ENCODE measurements at regions not wholly inside any gene's neighbourhood (a gene's known extent, or its start where the extent isn't known, plus 50 kb on each side); places are given as distances from the start of the nearest gene placed in this dataset.
"Not testable (repeated sequence)": the region's sequence is repeated elsewhere in the genome, so short reads cannot be mapped to it uniquely, and the experiment has no call there.

DNA sequence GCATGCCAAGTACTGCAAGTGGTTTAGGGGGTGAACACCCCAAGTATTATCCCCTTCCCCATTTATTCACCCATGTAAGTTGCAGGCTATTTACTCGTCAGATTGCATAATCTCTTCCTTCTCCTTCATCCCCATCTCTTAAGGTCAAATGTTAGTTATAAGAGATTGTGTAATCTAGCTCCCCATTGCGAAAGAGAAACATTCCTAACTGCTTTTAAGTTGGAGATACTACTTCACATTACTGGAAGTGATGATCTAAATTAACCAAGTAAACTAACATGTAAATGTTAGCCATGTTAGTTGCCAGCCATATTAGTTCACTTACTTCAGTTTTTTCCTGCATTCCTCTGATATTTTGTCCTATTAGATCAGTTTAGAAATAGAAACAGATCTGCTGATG, 262.3 kb downstream of the TAF11L14 start:
- DNase-seq: no peak

- DNase-seq: no peak
Measured at GRCh38 chr5:17897776-17898175, 263.5 kb downstream of the TAF11L14 start.

DNA sequence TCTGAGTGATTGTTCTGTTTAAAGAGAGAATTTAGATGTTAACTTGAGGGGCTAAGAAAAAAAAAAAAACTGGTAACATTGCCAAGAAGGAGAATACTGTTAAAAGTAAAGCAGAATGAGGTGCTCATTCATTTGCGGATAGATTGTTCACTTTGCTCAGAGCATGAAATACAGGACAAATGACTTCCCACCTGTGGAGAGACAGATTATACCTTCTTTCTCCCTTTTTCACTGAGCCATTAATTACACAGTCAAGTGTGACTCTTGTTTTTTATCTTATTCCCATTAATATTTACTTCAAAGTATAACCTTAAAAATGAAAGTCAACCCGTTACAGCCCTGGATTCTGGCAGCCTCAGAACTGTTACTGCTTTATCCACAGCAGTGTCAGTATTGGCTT, 264.5 kb downstream of the TAF11L14 start:
- DNase-seq: no peak

DNA sequence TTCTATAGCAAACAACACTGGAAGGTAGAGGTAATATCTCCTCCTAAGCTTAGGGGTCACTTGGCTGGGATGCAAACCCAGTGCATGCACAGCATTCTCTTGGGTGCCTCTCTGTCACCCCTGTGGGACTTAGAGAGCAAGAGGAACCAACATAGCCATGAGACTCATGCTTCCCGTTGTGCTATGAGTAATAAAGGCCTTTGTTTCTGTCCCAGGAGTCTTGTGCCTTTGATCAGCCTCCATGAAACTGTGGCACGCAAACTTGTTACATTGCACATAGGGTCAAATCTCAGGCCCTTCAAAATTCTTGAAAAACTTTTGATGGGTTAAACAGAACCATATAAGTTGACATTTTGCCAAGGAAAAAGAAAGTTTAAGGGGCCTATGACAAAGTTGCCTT, 272.8 kb downstream of the TAF11L14 start:
- DNase-seq: no peak

- DNase-seq: no peak
Measured at GRCh38 chr5:17910318-17910717, 276.1 kb downstream of the TAF11L14 start.

DNA sequence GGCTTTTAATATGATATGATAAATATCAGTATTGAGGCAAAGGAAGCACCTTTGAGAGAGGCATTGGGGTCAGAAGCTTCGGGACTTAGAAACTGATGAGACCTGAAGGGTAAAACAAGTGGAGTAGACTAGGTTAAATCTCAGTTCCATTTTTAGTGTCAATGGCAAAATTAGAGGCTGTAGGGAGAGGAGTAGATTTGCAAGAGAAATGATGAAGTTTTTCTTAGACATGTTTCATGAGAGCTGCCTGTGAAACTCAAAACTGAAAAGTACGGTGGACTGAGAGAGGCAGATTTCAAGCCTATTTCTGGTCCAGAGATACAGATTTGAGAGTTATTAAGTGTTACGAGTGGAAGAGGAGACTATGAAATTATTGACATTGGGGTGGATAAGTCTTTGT, 278.5 kb downstream of the TAF11L14 start:
- no peak for DNase-seq

- DNase-seq: no peak
Measured at GRCh38 chr5:17916446-17916845, 282.2 kb downstream of the TAF11L14 start.

DNA sequence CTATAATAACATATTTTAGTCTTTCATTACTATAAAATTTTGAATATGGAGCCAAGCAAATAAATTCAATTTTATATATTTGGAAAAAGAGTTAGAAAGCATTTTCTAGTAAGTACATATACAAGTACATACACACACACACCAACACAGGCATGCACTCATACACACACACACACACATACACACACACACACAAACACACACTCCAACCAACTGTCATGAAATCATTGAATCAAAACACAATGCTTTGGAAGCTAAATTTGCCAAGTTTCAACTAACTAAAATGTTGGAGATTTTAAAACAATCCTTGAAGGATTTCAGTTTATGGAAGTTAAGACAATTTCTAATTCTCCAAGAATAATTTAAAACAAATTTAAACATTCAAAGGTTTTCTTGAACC, 283.2 kb downstream of the TAF11L14 start:
- DNase-seq: no peak

DNA sequence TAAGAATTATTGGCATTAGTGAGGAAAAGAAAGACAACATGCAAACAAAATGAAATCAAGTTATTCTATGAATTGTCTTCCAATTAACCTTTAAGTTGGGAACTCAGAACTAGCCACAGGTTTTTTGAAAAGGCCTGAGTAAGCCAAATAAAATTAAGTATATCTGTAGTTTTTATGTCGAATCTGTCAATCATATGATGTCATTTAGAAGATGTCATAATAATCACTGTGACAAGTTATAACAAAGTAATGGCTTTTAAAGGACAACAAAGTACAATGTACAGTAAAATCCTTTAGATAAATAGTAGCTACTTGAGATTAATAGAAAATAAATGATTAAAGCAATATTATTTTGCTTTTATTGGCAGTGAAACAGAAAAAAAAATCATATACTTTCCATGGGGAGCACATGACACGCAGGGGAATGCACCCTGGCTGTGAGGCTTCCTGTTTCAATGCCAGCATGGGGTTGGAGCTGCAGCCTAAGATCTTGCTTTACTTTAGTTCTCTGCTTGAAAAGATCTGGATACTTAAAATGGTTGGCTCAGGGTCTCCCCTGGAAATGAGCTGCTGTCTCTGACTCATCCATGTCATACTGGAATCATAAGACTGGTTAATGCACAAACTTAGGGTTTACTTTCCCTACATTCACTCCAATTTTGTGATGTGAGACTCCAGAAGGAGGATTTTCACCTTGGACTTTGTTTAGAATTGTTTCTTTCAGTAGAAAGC, 284.3 kb downstream of the TAF11L14 start:
- DNase-seq: no peak

- DNase-seq: no peak
Measured at GRCh38 chr5:17925276-17925675, 291.0 kb downstream of the TAF11L14 start.

DNA sequence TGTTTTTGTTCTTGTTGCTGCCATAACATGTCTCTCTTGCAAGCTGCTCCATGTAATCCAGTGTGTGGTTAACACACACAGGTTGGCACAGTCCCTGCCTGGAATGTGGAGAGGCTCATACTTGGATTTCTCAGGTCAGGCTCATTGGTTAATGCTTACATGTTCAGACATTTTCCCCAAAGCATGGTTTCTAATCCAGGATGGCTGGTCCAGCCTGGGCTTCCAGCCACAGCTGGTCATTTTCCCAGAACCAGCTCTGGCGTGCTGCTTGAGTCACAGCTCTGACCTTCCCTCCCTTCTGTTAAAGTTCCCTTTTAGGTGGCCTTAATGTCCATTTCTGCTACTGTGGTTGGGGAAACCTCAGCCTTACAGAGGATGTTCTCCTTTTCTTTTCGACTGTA, 294.3 kb downstream of the TAF11L14 start:
- DNase-seq: no peak

DNA sequence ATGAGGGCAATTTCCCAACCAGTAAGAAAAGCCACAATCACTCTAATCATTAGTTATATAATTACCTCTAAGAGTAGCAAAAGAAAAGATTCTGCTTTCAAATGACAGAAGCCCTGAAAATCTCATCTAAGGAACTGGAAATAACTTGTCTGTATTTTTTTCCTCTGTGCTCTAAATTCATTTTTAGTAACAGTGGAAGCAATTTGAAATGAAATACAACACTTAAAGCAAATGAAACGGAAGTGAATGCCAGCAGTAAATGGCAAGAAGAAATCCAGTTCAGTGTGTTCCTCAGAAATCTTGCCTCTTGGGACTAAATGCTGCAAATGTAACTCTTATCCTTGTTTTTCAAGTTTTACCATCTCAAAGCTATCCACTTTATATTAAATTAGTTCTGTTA, 294.9 kb downstream of the TAF11L14 start:
- no peak for DNase-seq

GRCh38 chr5:17930346-17930745, 296.1 kb downstream of the TAF11L14 start:
- DNase-seq: no peak

- DNase-seq: no peak
Measured at GRCh38 chr5:17944046-17944445, 309.8 kb downstream of the TAF11L14 start.

GRCh38 chr5:17947029-17947428, 312.8 kb downstream of the TAF11L14 start:
- no peak for DNase-seq

- no peak for DNase-seq
Measured at GRCh38 chr5:17951392-17952169, 317.3 kb downstream of the TAF11L14 start.

DNA sequence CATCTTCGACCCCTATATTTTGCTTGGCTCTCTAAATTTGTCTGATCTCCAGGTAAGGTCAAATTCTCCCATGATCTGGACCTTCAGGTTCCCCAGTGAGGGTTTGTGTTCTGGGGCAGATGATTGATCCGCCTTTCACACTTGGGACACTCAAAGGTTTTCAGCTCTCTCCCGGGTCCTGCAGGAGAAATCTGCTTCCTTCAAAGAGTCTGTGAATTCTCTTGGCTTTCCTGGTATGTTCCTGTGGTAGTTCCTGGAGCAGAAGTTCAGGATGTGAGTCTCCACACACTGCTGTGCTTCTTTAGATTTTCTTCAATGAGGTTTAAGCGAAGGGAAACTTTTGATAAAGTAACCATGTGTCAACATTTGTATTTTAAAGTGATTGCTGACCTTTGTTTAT, 318.0 kb downstream of the TAF11L14 start:
- no peak for DNase-seq

DNA sequence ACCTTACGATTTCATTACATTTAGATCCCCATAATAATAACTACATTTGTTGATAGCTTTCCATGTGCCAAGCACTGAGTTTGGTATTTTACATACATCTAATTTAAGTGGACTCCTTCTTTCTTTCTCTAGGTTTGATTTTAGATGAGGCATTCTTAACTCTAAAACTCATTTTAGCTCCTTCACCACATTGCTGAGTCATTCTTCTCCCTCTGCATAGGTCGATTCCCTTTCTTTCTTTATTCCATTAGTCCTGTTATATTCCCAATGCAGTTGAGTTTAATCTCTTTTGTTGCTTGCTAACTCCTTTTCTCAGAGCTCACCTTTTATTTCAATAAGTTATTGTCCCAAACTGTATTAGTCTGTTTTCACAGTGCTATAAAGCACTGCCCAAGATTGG, 329.8 kb downstream of the TAF11L14 start:
- DNase-seq: no peak

DNA sequence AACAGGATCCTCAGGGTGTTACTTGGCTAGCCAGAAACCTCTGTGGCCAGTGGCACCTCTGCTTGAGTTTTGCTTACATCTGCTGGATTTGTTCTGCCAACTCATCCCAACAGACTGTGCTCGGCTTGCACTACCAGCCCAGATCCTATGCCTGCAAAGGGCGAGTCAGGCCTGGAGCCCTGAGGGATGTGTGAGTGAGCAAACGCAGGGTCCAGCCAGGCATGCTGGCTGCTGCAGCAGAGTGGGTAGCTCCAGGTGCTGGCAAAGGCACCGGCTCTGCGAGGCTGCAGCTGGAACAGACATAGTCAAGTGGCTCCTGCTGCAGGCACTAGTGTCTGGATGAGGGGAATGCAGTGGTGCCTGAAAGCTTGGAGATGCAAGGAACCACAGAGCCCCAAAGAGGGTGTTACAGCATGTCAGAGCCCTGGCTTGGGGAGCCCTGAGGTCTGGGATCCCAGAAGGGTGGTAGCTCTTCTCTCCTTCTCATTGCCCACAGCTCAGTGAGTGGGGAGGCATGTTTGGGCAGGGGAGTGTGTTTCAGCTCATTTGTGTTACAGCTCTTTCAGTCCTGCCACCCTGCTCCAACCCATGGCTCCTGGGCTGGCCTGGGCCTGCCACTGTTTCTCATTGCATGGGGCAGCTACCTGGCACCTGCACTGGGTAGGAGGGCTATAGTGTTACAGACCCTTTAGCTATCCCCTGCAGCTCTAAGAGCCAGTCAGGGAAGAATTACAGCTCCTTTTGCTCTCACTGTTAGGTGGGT, 332.6 kb downstream of the TAF11L14 start:
- DNase-seq: no peak

GRCh38 chr5:17976404-17976803, 342.1 kb downstream of the TAF11L14 start:
- DNase-seq: no peak

DNA sequence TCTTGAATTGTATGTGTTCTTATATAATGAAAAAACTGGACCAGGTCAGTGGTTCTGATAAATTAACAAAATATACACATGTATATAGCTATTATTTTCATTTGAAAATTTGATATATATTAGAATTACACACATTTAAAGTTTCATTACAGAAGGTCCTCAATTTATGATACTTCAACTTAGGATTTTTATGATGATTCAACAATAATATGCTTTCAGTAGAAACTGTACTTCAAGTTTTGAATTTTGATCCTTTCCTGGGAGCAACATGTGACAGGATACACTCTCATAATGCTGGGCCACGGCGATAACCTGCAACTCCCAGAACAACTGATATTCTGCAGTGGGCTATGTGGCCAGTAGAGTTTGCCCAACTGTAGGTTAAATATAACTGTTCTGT, 344.7 kb downstream of the TAF11L14 start:
- no peak for DNase-seq

DNA sequence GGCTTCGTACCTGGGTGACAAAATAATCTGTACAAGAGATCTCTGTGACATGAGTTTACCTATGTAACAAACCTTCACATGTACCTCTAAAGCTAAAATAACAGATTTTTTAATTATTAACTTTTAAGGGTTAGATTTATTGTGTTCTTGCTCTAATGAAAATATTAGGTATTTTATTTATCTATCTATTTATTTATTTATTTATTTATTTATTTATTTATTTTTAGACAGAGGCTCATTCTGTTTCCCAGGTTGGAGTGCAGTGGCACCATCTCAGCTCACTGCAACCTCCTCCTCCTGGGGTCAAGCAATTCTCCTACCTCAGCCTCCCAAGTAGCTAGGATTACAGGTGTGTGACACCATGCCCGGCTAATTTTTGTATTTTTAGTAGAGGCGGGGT, 348.4 kb downstream of the TAF11L14 start:
- DNase-seq: not testable (repeated sequence)

GRCh38 chr5:17989036-17989435, 354.8 kb downstream of the TAF11L14 start:
- DNase-seq: no peak
